OCI-LY1 (cell line): ENCODE measurements at regions not wholly inside any gene's neighbourhood (a gene's known extent, or its start where the extent isn't known, plus 50 kb on each side); places are given as distances from the start of the nearest gene placed in this dataset.

Source experiments
- H2AFZ ChIP-seq: fragments of 200-600 bp; sonication (generic), shearing (Covaris generic); 2 replicates; pipeline ENCODE4 v1.6.0; 2014; ENCODE audit warnings: antibody characterized with exemption, mild to moderate bottlenecking, low read length
- H3F3A ChIP-seq: fragments of 200-600 bp; sonication (generic), shearing (Covaris generic); 2 replicates; pipeline ENCODE4 v1.6.0; 2014; ENCODE audit warnings: mild to moderate bottlenecking, antibody characterized with exemption, low read length, moderate library complexity; ENCODE audit not compliant: insufficient read depth
- H3K27ac ChIP-seq: fragments of 200-600 bp; sonication (generic); 2 replicates; pipeline ENCODE4 v1.5.1; 2014; ENCODE audit warnings: low read length, mixed run types, mild to moderate bottlenecking, low read depth; ENCODE audit not compliant: poor library complexity, severe bottlenecking
- H3K27me3 ChIP-seq: fragments of 200-600 bp; sonication (generic); 2 replicates; pipeline ENCODE4 v1.6.0; 2014; ENCODE audit warnings: antibody characterized with exemption, mild to moderate bottlenecking, low read length, moderate library complexity; ENCODE audit not compliant: insufficient read depth
- H3K36me3 ChIP-seq: fragments of 200-600 bp; sonication (generic); 2 replicates; pipeline ENCODE4 v1.6.1; 2014; ENCODE audit warnings: mild to moderate bottlenecking, antibody characterized with exemption, low read length, moderate library complexity, mixed read lengths; ENCODE audit not compliant: insufficient read depth
- H3K4me1 ChIP-seq: fragments of 200-600 bp; sonication (generic); 2 replicates; pipeline ENCODE4 v1.5.1; 2014; ENCODE audit warnings: mild to moderate bottlenecking, low read length, moderate library complexity; ENCODE audit not compliant: insufficient read depth, severe bottlenecking
- H3K4me2 ChIP-seq: fragments of 200-600 bp; sonication (generic), shearing (Covaris generic); 2 replicates; pipeline ENCODE4 v1.6.1; 2014; ENCODE audit warnings: low read length
- H3K4me3 ChIP-seq: fragments of 200-600 bp; sonication (generic); 2 replicates; pipeline ENCODE4 v1.5.1; 2014; ENCODE audit warnings: low read length, low read depth, mild to moderate bottlenecking, mixed read lengths; ENCODE audit not compliant: poor library complexity, severe bottlenecking
- H3K79me2 ChIP-seq: fragments of 200-600 bp; shearing (Covaris generic); 2 replicates; pipeline ENCODE4 v1.6.1; 2016; ENCODE audit warnings: mixed run types, low read length, mixed read lengths; ENCODE audit not compliant: insufficient read depth
- H3K9ac ChIP-seq: fragments of 200-600 bp; sonication (generic), shearing (Covaris generic); 2 replicates; pipeline ENCODE4 v1.6.1; 2014; ENCODE audit warnings: mild to moderate bottlenecking, low read length, mixed read lengths
- H3K9me2 ChIP-seq: fragments of 200-600 bp; sonication (generic), shearing (Covaris generic); 2 replicates; pipeline ENCODE4 v1.6.1; 2014; ENCODE audit warnings: low read depth, mild to moderate bottlenecking, low read length, mixed read lengths
- H3K9me3 ChIP-seq: fragments of 200-600 bp; shearing (Covaris generic); 2 replicates; pipeline ENCODE4 v1.6.1; 2014; ENCODE audit warnings: low read length, mixed read lengths
- H4K20me1 ChIP-seq: fragments of 200-600 bp; sonication (generic), shearing (Covaris generic); 2 replicates; pipeline ENCODE4 v1.6.0; 2016; ENCODE audit warnings: mild to moderate bottlenecking, low read length; ENCODE audit not compliant: insufficient read depth
- CTCF ChIP-seq: fragments of 200-600 bp; sonication (generic), shearing (Covaris generic); IDR thresholded peaks from 2 replicates; pipeline ENCODE4 v1.5.1; 2017; ENCODE audit warnings: mild to moderate bottlenecking, antibody characterized with exemption, low read length, moderate library complexity, mixed read lengths
- EZH2 ChIP-seq: fragments of 200-600 bp; sonication (generic), shearing (Covaris generic); IDR thresholded peaks from 2 replicates; pipeline ENCODE4 v1.8.0; 2017; ENCODE audit warnings: borderline replicate concordance, mixed run types, mild to moderate bottlenecking, antibody characterized with exemption, low read length, moderate library complexity, mixed read lengths

GRCh38 chr14:43938588-43939281 is 568.3 kb downstream of the FSCB start:
- Histone ChIP-seq H3F3A (no peaks in the 10 kb centered on the region), H4K20me1 (no peaks in the 10 kb centered on the region), H3K9me3 (no peaks in the 10 kb centered on the region), H3K4me2 (no peak overlapping the region), H3K27me3 (no peaks in the 10 kb centered on the region), H3K27ac (no peak overlapping the region), H3K36me3 (no peaks in the 10 kb centered on the region), H3K79me2 (no peaks in the 10 kb centered on the region), H3K4me3 (no peak overlapping the region), H3K4me1 (no peaks in the 10 kb centered on the region), H3K9me2 (no peaks in the 10 kb centered on the region), H2AFZ (no peak overlapping the region), H3K9ac (no peak overlapping the region)
- no peak for TF ChIP-seq CTCF
- no peak for TF ChIP-seq EZH2

- no peaks in the 10 kb centered on the region for H3K27me3 ChIP-seq
- H3K36me3 ChIP-seq, result no peaks in the 10 kb centered on the region
- H3K9me2 ChIP-seq, result no peaks in the 10 kb centered on the region
- no peaks in the 10 kb centered on the region for H4K20me1 ChIP-seq
- no peak overlapping the region for H2AFZ ChIP-seq
- H3K4me2 ChIP-seq, result no peak overlapping the region
- H3K4me1 ChIP-seq, result no peaks in the 10 kb centered on the region
- H3K4me3 ChIP-seq, result no peak overlapping the region
- no peak overlapping the region for H3K27ac ChIP-seq
- no peaks in the 10 kb centered on the region for H3K9me3 ChIP-seq
- H3K79me2 ChIP-seq, result no peaks in the 10 kb centered on the region
- no peaks in the 10 kb centered on the region for H3F3A ChIP-seq
- TF ChIP-seq EZH2, result no peak
- TF ChIP-seq CTCF, result no peak
- H3K9ac ChIP-seq, result no peak overlapping the region
Measured at GRCh38 chr14:43937001-43937400, 570.1 kb downstream of the FSCB start.

GRCh38 chr14:43934102-43934501 is 573.0 kb downstream of the FSCB start:
- no peaks in the 10 kb centered on the region for H3F3A ChIP-seq
- TF ChIP-seq EZH2, result no peak
- H2AFZ ChIP-seq, result no peak overlapping the region
- H3K9me3 ChIP-seq, result no peaks in the 10 kb centered on the region
- H3K79me2 ChIP-seq, result no peaks in the 10 kb centered on the region
- no peaks in the 10 kb centered on the region for H4K20me1 ChIP-seq
- H3K4me3 ChIP-seq, result no peak overlapping the region
- no peaks in the 10 kb centered on the region for H3K9me2 ChIP-seq
- H3K4me2 ChIP-seq, result no peak overlapping the region
- no peaks in the 10 kb centered on the region for H3K4me1 ChIP-seq
- no peak overlapping the region for H3K9ac ChIP-seq
- no peak overlapping the region for H3K27ac ChIP-seq
- H3K27me3 ChIP-seq, result no peaks in the 10 kb centered on the region
- H3K36me3 ChIP-seq, result no peaks in the 10 kb centered on the region
